ENCODE measurements at regions not wholly inside any gene's neighbourhood (a gene's known extent, or its start where the extent isn't known, plus 50 kb on each side); places are given as distances from the start of the nearest gene placed in this dataset.

DNA sequence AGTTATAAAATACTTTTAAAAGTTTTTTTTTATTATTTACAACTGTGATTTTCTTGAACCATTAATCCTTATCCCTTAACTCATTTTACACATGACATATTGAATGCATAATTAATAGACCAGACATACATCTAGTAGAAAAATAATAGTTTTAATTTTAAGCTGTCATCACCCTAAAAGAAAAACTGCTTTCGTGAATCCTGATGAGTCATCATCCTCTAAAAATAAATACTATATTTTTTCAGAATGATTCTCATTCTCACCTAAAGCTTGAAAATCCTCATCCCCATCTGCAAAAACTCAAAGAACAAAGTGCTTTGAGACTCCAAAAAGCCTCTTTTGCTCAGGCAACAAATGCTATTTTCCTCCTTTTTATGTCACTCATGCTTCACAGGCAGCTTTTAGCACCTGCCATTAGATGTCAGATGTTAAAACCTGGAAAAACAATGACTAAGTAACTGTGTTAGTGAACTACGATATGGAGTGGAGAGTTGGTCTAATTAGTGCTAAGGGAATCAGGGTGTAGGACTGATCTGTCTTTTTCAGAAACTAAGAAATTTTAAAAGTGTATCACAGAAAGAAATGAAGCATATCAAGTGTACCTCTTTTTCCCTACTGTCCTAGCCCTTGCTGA is 297.6 kb downstream of the TMX3 start:
- TF ChIP-seq, protein P1, sequence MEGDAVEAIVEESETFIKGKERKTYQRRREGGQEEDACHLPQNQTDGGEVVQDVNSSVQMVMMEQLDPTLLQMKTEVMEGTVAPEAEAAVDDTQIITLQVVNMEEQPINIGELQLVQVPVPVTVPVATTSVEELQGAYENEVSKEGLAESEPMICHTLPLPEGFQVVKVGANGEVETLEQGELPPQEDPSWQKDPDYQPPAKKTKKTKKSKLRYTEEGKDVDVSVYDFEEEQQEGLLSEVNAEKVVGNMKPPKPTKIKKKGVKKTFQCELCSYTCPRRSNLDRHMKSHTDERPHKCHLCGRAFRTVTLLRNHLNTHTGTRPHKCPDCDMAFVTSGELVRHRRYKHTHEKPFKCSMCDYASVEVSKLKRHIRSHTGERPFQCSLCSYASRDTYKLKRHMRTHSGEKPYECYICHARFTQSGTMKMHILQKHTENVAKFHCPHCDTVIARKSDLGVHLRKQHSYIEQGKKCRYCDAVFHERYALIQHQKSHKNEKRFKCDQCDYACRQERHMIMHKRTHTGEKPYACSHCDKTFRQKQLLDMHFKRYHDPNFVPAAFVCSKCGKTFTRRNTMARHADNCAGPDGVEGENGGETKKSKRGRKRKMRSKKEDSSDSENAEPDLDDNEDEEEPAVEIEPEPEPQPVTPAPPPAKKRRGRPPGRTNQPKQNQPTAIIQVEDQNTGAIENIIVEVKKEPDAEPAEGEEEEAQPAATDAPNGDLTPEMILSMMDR (IDR thresholded peaks at IDR 0.05; ENCODE audit: low read depth, low read length) = no peak
- TF ChIP-seq MYC (IDR thresholded peaks at IDR 0.05; ENCODE audit: low read depth, low read length) (no peak), POLR2A (IDR thresholded peaks at IDR 0.05; ENCODE audit: extremely low read depth, insufficient read length) (no peak)
- TF ChIP-seq, protein P2, sequence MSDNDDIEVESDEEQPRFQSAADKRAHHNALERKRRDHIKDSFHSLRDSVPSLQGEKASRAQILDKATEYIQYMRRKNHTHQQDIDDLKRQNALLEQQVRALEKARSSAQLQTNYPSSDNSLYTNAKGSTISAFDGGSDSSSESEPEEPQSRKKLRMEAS (IDR thresholded peaks at IDR 0.05; ENCODE audit: low read depth, low read length) = no peak
- no peak for DNase-seq (ENCODE audit: low read depth)
- H3K4me3 ChIP-seq (ENCODE audit: low read depth, low read length) = no peak overlapping the region

DNA sequence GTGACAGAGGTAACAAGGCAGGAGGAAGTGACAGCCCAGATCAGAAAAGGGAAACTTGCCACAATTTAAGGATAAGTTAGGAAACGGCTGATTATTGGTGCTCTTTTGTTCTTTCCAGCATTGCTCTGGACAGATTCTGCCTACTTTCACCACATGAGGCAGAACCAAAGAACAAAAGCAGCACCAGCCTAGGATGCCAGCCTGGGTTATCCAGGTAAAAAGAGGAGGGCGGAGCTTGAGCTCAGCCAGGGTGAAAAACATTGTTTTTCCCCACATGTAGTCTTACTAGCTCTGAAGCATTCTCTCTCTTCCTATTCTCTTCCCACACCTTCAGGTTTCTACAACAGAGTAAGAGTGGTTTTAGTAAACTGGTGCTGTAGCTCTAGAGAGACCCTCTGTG is 300.5 kb downstream of the TMX3 start:
- TF ChIP-seq, protein P1 (IDR thresholded peaks at IDR 0.05; ENCODE audit: low read depth, low read length) = no peak
- TF ChIP-seq, protein P2 (IDR thresholded peaks at IDR 0.05; ENCODE audit: low read depth, low read length) = no peak
- TF ChIP-seq POLR2A (IDR thresholded peaks at IDR 0.05; ENCODE audit: extremely low read depth, insufficient read length) = no peak
- TF ChIP-seq MYC (IDR thresholded peaks at IDR 0.05; ENCODE audit: low read depth, low read length) = no peak
- DNase-seq (ENCODE audit: low read depth) = no peak
- H3K4me3 ChIP-seq (ENCODE audit: low read depth, low read length) = no peak overlapping the region

DNA sequence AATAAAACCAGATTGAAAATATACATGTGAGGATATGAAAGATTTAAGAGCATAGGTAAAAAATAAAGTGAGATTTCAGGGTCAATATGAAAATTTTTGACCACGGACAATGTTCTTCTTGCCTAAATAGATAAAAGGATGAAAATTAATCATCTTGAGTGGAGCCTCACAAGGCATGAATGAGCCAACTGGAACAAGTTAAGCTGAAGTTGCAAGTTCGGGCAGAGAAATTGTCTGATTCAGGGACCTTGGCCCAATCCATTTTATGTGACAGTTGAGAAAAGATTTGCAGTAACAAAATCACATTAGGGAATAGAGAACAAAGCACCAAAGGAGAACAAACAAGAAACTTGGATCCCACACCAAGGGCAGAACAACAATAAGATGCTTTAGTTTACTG is 305.3 kb downstream of the TMX3 start:
- no peak overlapping the region for H3K4me3 ChIP-seq (ENCODE audit: low read depth, low read length)
- TF ChIP-seq POLR2A (IDR thresholded peaks at IDR 0.05; ENCODE audit: extremely low read depth, insufficient read length) = no peak
- TF ChIP-seq, protein P1 (IDR thresholded peaks at IDR 0.05; ENCODE audit: low read depth, low read length) = no peak
- TF ChIP-seq MYC (IDR thresholded peaks at IDR 0.05; ENCODE audit: low read depth, low read length) = no peak
- TF ChIP-seq, protein P2 (IDR thresholded peaks at IDR 0.05; ENCODE audit: low read depth, low read length) = no peak
- DNase-seq (ENCODE audit: low read depth) = no peak

DNA sequence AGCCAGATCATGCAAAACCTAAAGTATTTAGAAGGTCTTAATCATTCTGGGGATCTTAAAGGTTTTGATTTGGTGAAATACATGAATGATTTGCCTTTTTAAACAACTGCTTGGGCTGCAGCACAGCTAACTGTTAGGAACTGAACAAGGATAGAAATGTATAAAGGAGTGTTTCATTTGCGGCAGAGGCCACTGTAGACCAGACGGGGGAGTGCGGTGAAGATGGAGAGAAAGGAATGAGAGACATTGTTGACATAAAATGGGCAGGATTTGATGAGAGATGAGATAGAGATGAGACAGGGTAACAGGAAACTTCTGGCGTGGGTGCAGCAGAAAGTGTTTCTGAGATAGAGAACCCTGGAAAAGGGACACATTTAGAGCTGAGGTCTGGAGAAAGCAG is 308.1 kb downstream of the TMX3 start:
- TF ChIP-seq MYC (IDR thresholded peaks at IDR 0.05; ENCODE audit: low read depth, low read length) (no peak), POLR2A (IDR thresholded peaks at IDR 0.05; ENCODE audit: extremely low read depth, insufficient read length) (no peak)
- TF ChIP-seq, protein P1 (IDR thresholded peaks at IDR 0.05; ENCODE audit: low read depth, low read length) = no peak
- TF ChIP-seq, protein P2 (IDR thresholded peaks at IDR 0.05; ENCODE audit: low read depth, low read length) = no peak
- DNase-seq (ENCODE audit: low read depth) = no peak
- H3K4me3 ChIP-seq (ENCODE audit: low read depth, low read length) = no peak overlapping the region

DNA sequence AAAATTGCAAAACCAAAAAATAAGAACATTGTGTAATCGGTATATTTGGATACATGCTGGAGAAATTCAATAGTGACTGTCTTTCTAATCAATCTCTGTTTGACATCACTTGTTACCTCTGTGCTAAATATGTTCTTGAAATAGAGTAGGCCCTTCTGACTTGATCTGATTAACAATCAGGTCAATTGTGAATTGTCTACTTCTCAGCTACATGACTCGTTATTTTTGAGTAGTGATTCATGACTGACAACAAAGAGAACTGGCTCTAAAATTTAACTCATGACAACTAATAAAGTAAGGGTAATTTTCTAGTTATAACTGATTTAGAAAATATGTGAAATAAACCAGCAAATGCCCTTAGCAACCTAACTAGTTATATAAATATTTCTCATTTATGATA is 312.1 kb downstream of the TMX3 start:
- TF ChIP-seq MYC (IDR thresholded peaks at IDR 0.05; ENCODE audit: low read depth, low read length) (no peak), POLR2A (IDR thresholded peaks at IDR 0.05; ENCODE audit: extremely low read depth, insufficient read length) (no peak)
- TF ChIP-seq, protein P2 (IDR thresholded peaks at IDR 0.05; ENCODE audit: low read depth, low read length) = no peak
- TF ChIP-seq, protein P1 (IDR thresholded peaks at IDR 0.05; ENCODE audit: low read depth, low read length) = no peak
- DNase-seq (ENCODE audit: low read depth) = no peak
- H3K4me3 ChIP-seq (ENCODE audit: low read depth, low read length) = no peak overlapping the region
